ENCODE measurements at regions not wholly inside any gene's neighbourhood (a gene's known extent, or its start where the extent isn't known, plus 50 kb on each side); places are given as distances from the start of the nearest gene placed in this dataset.
A peak's percentile ranks its signal among the peaks of the same experiment; 100 is the strongest.

DNA sequence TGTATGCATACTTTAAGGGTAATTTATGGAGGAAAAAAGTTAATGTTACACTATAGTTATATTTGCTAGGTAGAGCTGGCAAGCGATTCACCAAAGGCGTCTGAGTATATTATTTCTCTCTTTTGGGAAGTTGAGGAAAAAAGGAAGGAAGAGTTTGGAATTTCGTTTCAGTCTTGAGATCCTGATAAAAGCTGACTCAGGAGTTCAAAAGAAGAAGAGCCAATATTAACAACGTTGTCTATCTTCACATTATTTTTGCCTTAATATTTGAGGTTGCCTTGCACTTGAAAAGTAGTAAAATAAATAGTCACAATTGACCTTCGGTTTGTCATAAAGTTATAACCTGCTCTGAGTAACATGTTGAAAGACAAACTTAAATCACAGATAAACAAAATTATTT is 888.6 kb downstream of the KCNJ2 start:
- H3K9me3 Mint-ChIP-seq = peaks cover 14% of the 10 kb centered on the region
- CTCF ChIA-PET = no interaction called here
- intact Hi-C loops (cut with micrococcal nuclease) = no loop called here

DNA sequence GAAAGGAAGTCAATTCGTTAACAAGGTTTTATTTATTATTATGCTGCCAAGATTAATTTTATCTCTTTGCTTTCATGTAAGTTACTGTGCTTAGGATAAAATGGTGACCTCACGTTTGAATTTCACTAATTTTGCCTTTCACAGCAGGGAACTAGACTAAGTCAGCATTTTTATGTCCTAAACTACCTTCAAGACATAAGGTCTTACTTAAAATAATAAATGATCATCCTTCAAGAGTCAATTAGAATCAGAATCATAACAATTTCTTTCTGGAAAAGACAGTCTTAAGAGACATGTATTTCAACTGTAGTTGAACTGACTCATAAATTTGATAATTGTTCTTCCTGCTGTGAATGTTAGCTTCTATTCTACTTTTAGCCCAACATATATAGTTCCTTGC is 893.8 kb downstream of the KCNJ2 start:
- intact Hi-C loops (cut with micrococcal nuclease) = no loop called here
- Mint-ChIP-seq H3K27ac (no peak overlapping the region), H3K36me3 (ENCODE audit: low read depth) (no peaks in the 10 kb centered on the region), H3K27me3 (ENCODE audit: low read depth) (no peaks in the 10 kb centered on the region), H3K4me1 (ENCODE audit: low read depth) (no peaks in the 10 kb centered on the region), H3K9me3 (peaks cover 12% of the 10 kb centered on the region), H3K4me3 (no peak overlapping the region)
- CTCF ChIA-PET = interaction anchor here (0.6 kb wide), 1 partner anchor 552 kb away, joined by 3 read pairs; no protein-coding TSS in a partner anchor
- DNase-seq = no peak

More for the DNA sequence above, 888.6 kb downstream of the KCNJ2 start:
- no peak for DNase-seq
- H3K27me3 Mint-ChIP-seq (ENCODE audit: low read depth) = no peaks in the 10 kb centered on the region
- H3K4me1 Mint-ChIP-seq (ENCODE audit: low read depth) = no peaks in the 10 kb centered on the region
- no peak overlapping the region for H3K4me3 Mint-ChIP-seq
- no peak overlapping the region for H3K27ac Mint-ChIP-seq
- no peaks in the 10 kb centered on the region for H3K36me3 Mint-ChIP-seq (ENCODE audit: low read depth)

DNA sequence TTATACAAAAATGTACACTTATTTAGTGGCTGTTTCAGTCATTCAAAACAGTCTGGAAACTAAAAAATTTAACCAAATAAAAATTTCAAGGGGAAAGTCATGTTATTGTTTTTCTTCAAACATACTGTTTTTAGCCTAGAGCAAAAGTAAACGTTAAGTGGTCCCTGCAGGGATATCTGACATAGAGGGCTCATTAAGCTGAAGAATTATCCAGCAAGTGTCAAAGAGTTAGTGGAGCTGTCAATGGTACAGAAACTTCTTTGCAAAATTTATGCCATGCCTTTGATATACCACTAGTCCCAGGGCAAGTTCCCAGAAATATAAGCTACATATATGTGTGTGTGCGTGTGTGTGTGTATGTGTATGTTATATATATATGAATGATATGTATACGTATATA is 894.2 kb downstream of the KCNJ2 start:
- H3K4me3 Mint-ChIP-seq = no peak overlapping the region
- CTCF ChIA-PET = interaction anchor here (0.6 kb wide), 1 partner anchor 552 kb away, joined by 3 read pairs; no protein-coding TSS in a partner anchor
- H3K4me1 Mint-ChIP-seq (ENCODE audit: low read depth) = no peaks in the 10 kb centered on the region

DNA sequence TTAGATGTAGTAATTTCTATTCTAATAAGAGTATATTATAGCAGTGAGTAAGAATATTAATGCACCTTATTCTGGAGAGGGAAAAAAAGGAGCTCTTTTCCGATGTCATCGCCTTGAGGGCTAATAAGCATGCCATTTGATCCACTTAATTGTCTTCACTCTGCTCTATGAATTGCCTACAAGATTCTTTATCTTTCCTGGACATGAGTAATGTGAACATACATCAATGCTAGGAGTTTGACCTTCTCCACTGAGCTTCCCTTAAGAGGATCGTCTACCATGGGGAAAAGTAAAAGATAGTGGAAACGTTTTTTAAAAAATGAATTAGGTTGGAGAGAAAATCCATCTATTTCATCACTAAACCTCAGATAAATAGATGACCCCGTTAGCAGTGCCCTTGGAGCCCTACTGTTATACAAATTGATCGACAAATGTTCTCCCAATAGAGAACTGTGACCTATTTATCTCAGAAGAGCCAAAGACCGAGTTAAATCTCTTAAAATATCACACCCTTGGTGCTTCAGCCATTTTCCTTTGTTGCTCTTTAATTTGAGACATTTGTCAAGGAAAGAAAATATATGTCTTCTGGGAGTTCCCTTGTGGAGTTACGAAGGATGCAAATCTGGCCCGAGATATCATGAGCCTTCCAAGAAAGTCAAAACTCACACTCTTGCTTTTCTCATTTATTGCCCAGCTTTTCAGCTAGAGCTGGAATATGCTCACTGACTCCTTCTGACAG is 898.5 kb downstream of the KCNJ2 start:
- no peaks in the 10 kb centered on the region for H3K27me3 Mint-ChIP-seq (ENCODE audit: low read depth)
- no peak for DNase-seq
- CTCF ChIA-PET = no interaction called here
- H3K9me3 Mint-ChIP-seq = no peaks in the 10 kb centered on the region
- no peaks in the 10 kb centered on the region for H3K36me3 Mint-ChIP-seq (ENCODE audit: low read depth)
- no peaks in the 10 kb centered on the region for H3K4me1 Mint-ChIP-seq (ENCODE audit: low read depth)
- no peak overlapping the region for H3K27ac Mint-ChIP-seq
- intact Hi-C loops (cut with micrococcal nuclease) = no loop called here
- no peak overlapping the region for H3K4me3 Mint-ChIP-seq

More for the DNA sequence above, 894.2 kb downstream of the KCNJ2 start:
- Mint-ChIP-seq H3K9me3 (peaks cover 12% of the 10 kb centered on the region), H3K36me3 (ENCODE audit: low read depth) (no peaks in the 10 kb centered on the region), H3K27me3 (ENCODE audit: low read depth) (no peaks in the 10 kb centered on the region), H3K27ac (no peak overlapping the region)
- DNase-seq = no peak
- intact Hi-C loops (cut with micrococcal nuclease) = no loop called here

DNA sequence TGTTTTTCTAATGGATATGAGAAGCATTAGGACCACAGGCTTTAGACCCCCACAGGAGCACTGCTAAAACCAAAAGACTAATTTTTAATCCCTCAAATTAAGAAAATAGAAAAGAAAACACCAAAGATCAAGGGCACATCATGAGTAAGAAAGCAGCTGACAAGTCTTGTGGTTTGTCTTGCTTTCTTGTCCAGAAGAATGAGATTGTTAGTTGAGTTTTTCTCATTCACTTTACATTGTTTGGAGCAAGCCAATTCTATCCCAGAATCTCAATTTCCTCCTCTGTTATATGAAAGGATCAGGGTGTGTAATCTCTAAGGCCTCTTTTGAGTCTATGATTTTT is 899.0 kb downstream of the KCNJ2 start:
- no peaks in the 10 kb centered on the region for H3K9me3 Mint-ChIP-seq
- H3K27ac Mint-ChIP-seq = no peak overlapping the region
- H3K4me3 Mint-ChIP-seq = no peak overlapping the region
- no peaks in the 10 kb centered on the region for H3K27me3 Mint-ChIP-seq (ENCODE audit: low read depth)
- intact Hi-C loops (cut with micrococcal nuclease) = no loop called here
- no peaks in the 10 kb centered on the region for H3K36me3 Mint-ChIP-seq (ENCODE audit: low read depth)
- DNase-seq = no peak
- no peaks in the 10 kb centered on the region for H3K4me1 Mint-ChIP-seq (ENCODE audit: low read depth)
- CTCF ChIA-PET = no interaction called here

DNA sequence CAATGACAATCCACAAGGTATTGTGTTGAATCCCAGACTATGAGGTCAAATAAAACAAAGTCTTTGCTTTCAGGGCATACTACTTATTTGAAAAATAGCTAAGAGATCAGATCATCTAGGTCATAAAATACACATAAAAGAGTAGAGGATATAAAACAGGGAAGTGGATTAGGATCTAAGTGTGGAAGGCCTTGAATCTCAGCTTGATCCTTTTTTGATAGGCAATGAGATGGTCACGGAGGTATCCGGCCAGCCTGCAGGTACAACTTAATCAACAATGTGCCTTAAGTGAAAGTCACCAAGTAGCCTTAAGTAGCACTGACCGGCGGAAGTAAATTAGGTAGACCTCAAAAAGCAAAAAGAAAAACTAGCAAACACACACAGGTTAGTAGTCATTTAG is 901.7 kb downstream of the KCNJ2 start:
- Mint-ChIP-seq H3K27ac (no peak overlapping the region), H3K9me3 (peaks cover 4% of the 10 kb centered on the region), H3K27me3 (ENCODE audit: low read depth) (no peaks in the 10 kb centered on the region), H3K36me3 (ENCODE audit: low read depth) (no peaks in the 10 kb centered on the region), H3K4me3 (no peak overlapping the region), H3K4me1 (ENCODE audit: low read depth) (no peaks in the 10 kb centered on the region)
- no peak for DNase-seq
- intact Hi-C loops (cut with micrococcal nuclease) = no loop called here
- CTCF ChIA-PET = no interaction called here

DNA sequence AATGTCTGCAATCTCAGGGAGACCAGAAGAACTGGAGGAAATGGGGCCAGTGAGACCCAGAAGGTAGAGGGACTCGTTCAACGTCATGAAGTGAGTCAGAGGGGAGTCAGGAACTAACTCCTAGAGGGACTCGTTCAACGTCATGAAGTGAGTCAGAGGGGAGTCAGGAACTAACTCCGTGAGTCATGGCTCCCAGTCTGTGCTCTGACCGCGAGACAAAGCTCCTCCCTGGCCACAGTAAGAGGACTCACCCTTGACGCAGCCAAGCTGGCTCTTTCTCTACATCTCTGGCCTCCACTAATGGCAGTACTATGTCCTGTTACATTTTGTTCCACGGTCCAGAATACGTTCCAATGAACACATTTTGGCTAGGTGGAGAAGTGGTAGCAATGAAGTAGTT is 902.5 kb downstream of the KCNJ2 start:
- intact Hi-C loops (cut with micrococcal nuclease) = no loop called here
- no peaks in the 10 kb centered on the region for H3K4me1 Mint-ChIP-seq (ENCODE audit: low read depth)
- no peak for DNase-seq

DNA sequence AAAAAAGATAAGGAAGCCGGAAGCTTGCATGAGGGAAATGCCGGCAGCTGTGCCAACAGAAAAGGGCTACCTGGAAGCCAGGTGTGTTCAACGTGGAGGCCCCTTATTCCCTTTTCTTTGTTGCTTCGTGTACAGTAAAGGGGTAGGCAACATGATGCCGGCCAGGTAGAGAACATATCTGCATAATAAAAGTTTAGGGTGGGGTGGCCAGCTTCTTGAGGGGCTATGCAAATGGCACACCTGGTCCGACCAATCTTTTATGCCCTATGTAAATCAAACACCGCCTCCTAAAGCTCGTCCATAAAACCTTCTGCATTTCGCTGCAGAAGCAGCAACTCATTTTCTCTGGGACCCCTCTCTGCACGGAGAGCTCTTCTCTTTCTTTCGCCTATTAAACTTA is 911.6 kb downstream of the KCNJ2 start:
- Mint-ChIP-seq H3K4me1 (ENCODE audit: low read depth) (no peaks in the 10 kb centered on the region), H3K9me3 (peaks cover 12% of the 10 kb centered on the region), H3K36me3 (ENCODE audit: low read depth) (no peaks in the 10 kb centered on the region), H3K27ac (no peak overlapping the region), H3K4me3 (no peak overlapping the region), H3K27me3 (ENCODE audit: low read depth) (no peaks in the 10 kb centered on the region)
- no peak for DNase-seq
- intact Hi-C loops (cut with micrococcal nuclease) = loop anchor here (10.0 kb wide), 1 partner anchor 1034 kb away; no protein-coding TSS in a partner anchor
- CTCF ChIA-PET = interaction anchor here (0.6 kb wide), 1 partner anchor 12 kb away, joined by 3 read pairs; no protein-coding TSS in a partner anchor

More for the DNA sequence above, 902.5 kb downstream of the KCNJ2 start:
- Mint-ChIP-seq H3K9me3 (peaks cover 4% of the 10 kb centered on the region), H3K27me3 (ENCODE audit: low read depth) (no peaks in the 10 kb centered on the region), H3K27ac (no peak overlapping the region), H3K36me3 (ENCODE audit: low read depth) (no peaks in the 10 kb centered on the region), H3K4me3 (no peak overlapping the region)
- CTCF ChIA-PET = no interaction called here

DNA sequence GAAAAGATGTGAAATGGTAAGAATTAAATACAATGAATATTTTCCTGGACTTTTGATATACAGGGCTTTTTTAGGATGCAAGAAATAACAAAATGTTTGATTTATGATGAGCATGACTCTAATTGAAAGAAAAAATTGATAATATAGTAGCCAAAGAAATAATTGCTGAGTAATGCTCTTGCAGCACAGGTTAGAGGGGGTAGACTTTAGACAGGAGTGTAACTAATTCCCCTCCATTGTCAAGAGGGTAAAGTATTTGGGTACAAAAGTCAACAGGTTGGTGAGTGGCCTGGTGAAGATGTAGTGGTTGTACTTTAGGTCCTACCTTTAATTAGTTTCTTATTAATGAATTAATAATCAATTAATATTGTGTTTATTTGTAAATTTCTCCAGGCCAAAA is 912.3 kb downstream of the KCNJ2 start:
- H3K4me1 Mint-ChIP-seq (ENCODE audit: low read depth) = no peaks in the 10 kb centered on the region
- CTCF ChIA-PET = no interaction called here
- no peak for DNase-seq
- H3K4me3 Mint-ChIP-seq = no peak overlapping the region
- no peaks in the 10 kb centered on the region for H3K36me3 Mint-ChIP-seq (ENCODE audit: low read depth)
- no peak overlapping the region for H3K27ac Mint-ChIP-seq
- intact Hi-C loops (cut with micrococcal nuclease) = loop anchor here (10.0 kb wide), 1 partner anchor 1033 kb away; no protein-coding TSS in a partner anchor
- no peaks in the 10 kb centered on the region for H3K27me3 Mint-ChIP-seq (ENCODE audit: low read depth)
- peaks cover 12% of the 10 kb centered on the region for H3K9me3 Mint-ChIP-seq

DNA sequence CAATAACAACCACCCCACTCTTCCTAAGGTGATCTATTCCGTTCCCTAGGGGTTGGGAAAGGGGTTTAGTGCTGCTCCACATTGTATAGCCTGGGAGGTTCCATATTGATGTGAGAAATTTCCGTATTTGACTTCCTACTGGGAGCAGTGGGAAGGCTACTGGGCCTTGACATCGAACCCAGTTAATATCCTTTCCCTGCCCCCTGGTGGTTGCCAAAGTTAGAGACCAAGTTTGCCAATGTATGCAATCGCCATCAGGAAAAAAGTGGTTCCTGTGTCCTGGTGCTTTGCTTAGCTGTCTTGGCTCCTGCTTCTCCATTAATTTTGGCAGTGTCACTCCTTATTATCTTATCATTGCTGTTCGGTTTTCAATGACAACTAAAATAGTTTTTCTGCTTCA is 914.9 kb downstream of the KCNJ2 start:
- Mint-ChIP-seq H3K4me1 (ENCODE audit: low read depth) (no peaks in the 10 kb centered on the region), H3K36me3 (ENCODE audit: low read depth) (no peaks in the 10 kb centered on the region), H3K4me3 (no peak overlapping the region), H3K9me3 (peaks cover 12% of the 10 kb centered on the region), H3K27me3 (ENCODE audit: low read depth) (no peaks in the 10 kb centered on the region), H3K27ac (no peak overlapping the region)
- intact Hi-C loops (cut with micrococcal nuclease) = loop anchor here (2.0 to 10.0 kb wide), 2 partner anchors 447 to 1031 kb away; no protein-coding TSS in a partner anchor
- peak; percentile 4 for DNase-seq
- CTCF ChIA-PET = no interaction called here

DNA sequence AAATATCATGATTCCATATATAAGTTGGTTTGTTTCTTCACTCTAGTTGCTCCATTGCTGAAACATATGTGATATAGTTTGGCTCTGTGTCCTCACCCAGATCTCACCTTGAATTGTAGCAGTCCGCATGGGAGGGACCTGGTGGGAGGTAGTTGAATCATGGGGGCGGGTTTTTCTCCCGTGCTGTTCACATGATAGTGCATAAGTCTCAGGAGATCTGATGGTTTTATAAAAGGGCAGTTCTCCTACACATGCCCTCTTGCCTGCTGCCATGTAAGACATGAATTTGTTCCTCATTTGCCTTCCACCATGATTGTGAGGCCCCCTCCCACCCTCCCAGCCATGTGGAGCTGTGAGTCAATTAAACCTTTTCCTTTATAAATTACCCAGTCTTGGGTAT is 915.5 kb downstream of the KCNJ2 start:
- CTCF ChIA-PET = no interaction called here
- intact Hi-C loops (cut with micrococcal nuclease) = loop anchor here (2.0 to 10.0 kb wide), 2 partner anchors 448 to 1030 kb away; no protein-coding TSS in a partner anchor
- Mint-ChIP-seq H3K4me3 (no peak overlapping the region), H3K27ac (no peak overlapping the region), H3K4me1 (ENCODE audit: low read depth) (no peaks in the 10 kb centered on the region), H3K9me3 (peaks cover 8% of the 10 kb centered on the region), H3K36me3 (ENCODE audit: low read depth) (no peaks in the 10 kb centered on the region), H3K27me3 (ENCODE audit: low read depth) (no peaks in the 10 kb centered on the region)
- DNase-seq = no peak

DNA sequence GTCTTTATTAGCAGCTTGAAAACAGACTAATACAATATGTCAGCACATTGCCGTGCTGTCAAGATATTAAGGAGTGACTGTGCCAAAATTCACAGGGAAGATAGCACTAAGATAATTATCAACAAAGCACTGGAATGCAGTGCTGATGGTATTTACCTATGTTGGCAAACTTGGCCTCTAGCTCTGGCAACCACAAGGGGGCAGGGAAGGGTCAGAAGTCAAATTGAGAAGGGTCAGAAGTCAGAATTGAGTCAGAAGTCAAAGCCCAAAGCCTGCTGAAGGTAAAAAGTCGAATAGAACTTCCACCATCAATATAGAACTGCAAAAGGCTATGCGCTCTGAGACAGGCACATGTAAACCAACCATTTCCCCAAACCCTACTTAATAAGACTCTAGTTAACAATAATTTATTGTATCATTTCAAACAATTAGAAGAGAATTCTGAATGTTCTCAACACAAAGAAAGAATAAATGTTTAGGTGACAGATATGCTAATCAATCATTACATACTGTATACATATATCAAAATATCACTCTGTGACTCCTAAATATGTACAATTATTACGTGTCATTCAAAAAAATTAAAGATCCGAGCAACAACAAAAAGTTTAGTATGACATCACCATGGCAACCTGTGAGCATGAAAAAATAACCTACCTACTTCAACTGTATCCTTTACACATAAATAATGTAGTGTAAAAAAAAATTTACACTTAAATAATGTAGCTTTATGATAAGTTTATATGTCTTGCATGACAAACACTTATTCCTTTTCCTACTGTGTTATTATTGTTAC is 916.1 kb downstream of the KCNJ2 start:
- Mint-ChIP-seq H3K4me3 (no peak overlapping the region), H3K4me1 (ENCODE audit: low read depth) (no peaks in the 10 kb centered on the region), H3K9me3 (peaks cover 4% of the 10 kb centered on the region), H3K27me3 (ENCODE audit: low read depth) (no peaks in the 10 kb centered on the region), H3K36me3 (ENCODE audit: low read depth) (no peaks in the 10 kb centered on the region), H3K27ac (no peak overlapping the region)
- CTCF ChIA-PET = no interaction called here
- DNase-seq = peak; percentile 17
- intact Hi-C loops (cut with micrococcal nuclease) = loop anchor here (2.0 to 10.0 kb wide), 2 partner anchors 449 to 1029 kb away; no protein-coding TSS in a partner anchor

All from activated naive CD4-positive, alpha-beta T cell treated with anti-CD3 and anti-CD28 coated beads for 36 hours (primary cell).